ENCODE measurements at regions not wholly inside any gene's neighbourhood (a gene's known extent, or its start where the extent isn't known, plus 50 kb on each side); places are given as distances from the start of the nearest gene placed in this dataset.
"Not testable (repeated sequence)": the region's sequence is repeated elsewhere in the genome, so short reads cannot be mapped to it uniquely, and the experiment has no call there.

GRCh38 chr15:44817797-44818196 is 81.5 kb downstream of the TRIM69 start:
- H3K4me3 ChIP-seq (ENCODE audit: low read length in 2 of 2); DNase-seq (ENCODE audit: low spot score); H2AK5ac ChIP-seq (ENCODE audit: low read depth, low read length); H4K8ac ChIP-seq (ENCODE audit: low read depth, low read length); H3K23ac ChIP-seq (ENCODE audit: low read depth, low read length, poor library complexity); H3K27me3 ChIP-seq (ENCODE audit: control insufficient read depth in 3 of 3, insufficient read depth in 3 of 3, low read depth in 1 of 3, low read length in 3 of 3); H3K36me3 ChIP-seq (replicated peaks in 1 of 2; ENCODE audit: control insufficient read depth in 2 of 2, insufficient read depth in 2 of 2, low read length in 2 of 2); H2AFZ ChIP-seq (ENCODE audit: low read length); H3K14ac ChIP-seq (ENCODE audit: low read length); H3K4me1 ChIP-seq (ENCODE audit: control insufficient read depth in 2 of 2, insufficient read depth in 1 of 2, low read depth in 1 of 2, low read length in 2 of 2); H3K9me3 ChIP-seq (replicated peaks in 1 of 2; ENCODE audit: control insufficient read depth in 2 of 2, insufficient read depth in 1 of 2, low read depth in 1 of 2, low read length in 2 of 2); H3K18ac ChIP-seq (ENCODE audit: low read length); H3K79me1 ChIP-seq (ENCODE audit: low read depth, low read length); H2BK15ac ChIP-seq (ENCODE audit: low read length); H3K4ac ChIP-seq (ENCODE audit: low read length); H2BK12ac ChIP-seq (ENCODE audit: low read length); H3K9ac ChIP-seq (ENCODE audit: low read depth, low read length, poor library complexity); H3K27ac ChIP-seq (replicated peaks; ENCODE audit: low read length); H4K91ac ChIP-seq (ENCODE audit: low read depth, low read length, poor library complexity); H3K4me2 ChIP-seq (ENCODE audit: insufficient read depth, low read length, poor library complexity, severe bottlenecking); H2BK5ac ChIP-seq (ENCODE audit: low read length); H2BK120ac ChIP-seq (ENCODE audit: low read depth, low read length): not testable (repeated sequence)
- WGBS, 2 donors (ENCODE audit: extremely low coverage in 2 of 2, insufficient read length in 2 of 2, insufficient replicate concordance in 1 of 2): no CpG with 5 or more reads among the region's 9 CpGs

- not testable (repeated sequence) for H3K14ac ChIP-seq (ENCODE audit: low read length); H3K27ac ChIP-seq (replicated peaks; ENCODE audit: low read length); H2BK12ac ChIP-seq (ENCODE audit: low read length); H3K36me3 ChIP-seq (replicated peaks in 1 of 2; ENCODE audit: control insufficient read depth in 2 of 2, insufficient read depth in 2 of 2, low read length in 2 of 2); H3K9me3 ChIP-seq (replicated peaks in 1 of 2; ENCODE audit: control insufficient read depth in 2 of 2, insufficient read depth in 1 of 2, low read depth in 1 of 2, low read length in 2 of 2); H2AK5ac ChIP-seq (ENCODE audit: low read depth, low read length); DNase-seq (ENCODE audit: low spot score); H3K4me3 ChIP-seq (ENCODE audit: low read length in 2 of 2); H3K23ac ChIP-seq (ENCODE audit: low read depth, low read length, poor library complexity); H3K4me2 ChIP-seq (ENCODE audit: insufficient read depth, low read length, poor library complexity, severe bottlenecking); H2BK5ac ChIP-seq (ENCODE audit: low read length); H2AFZ ChIP-seq (ENCODE audit: low read length); H3K9ac ChIP-seq (ENCODE audit: low read depth, low read length, poor library complexity); H3K4me1 ChIP-seq (ENCODE audit: control insufficient read depth in 2 of 2, insufficient read depth in 1 of 2, low read depth in 1 of 2, low read length in 2 of 2); H3K4ac ChIP-seq (ENCODE audit: low read length); H3K79me1 ChIP-seq (ENCODE audit: low read depth, low read length); H3K27me3 ChIP-seq (ENCODE audit: control insufficient read depth in 3 of 3, insufficient read depth in 3 of 3, low read depth in 1 of 3, low read length in 3 of 3); H2BK120ac ChIP-seq (ENCODE audit: low read depth, low read length); H2BK15ac ChIP-seq (ENCODE audit: low read length); H4K91ac ChIP-seq (ENCODE audit: low read depth, low read length, poor library complexity); H4K8ac ChIP-seq (ENCODE audit: low read depth, low read length)
- peak overlapping the region; percentile 17 for H3K18ac ChIP-seq (ENCODE audit: low read length)
- WGBS, 2 donors (ENCODE audit: extremely low coverage in 2 of 2, insufficient read length in 2 of 2, insufficient replicate concordance in 1 of 2): no CpG with 5 or more reads among the region's 9 CpGs
These were observed 83.1 kb downstream of the TRIM69 start for GRCh38 chr15:44819331-44819987.

GRCh38 chr15:44820535-44820934 is 84.2 kb downstream of the TRIM69 start:
- H2AK5ac ChIP-seq (ENCODE audit: low read depth, low read length); H3K4ac ChIP-seq (ENCODE audit: low read length); H3K9me3 ChIP-seq (replicated peaks in 1 of 2; ENCODE audit: control insufficient read depth in 2 of 2, insufficient read depth in 1 of 2, low read depth in 1 of 2, low read length in 2 of 2); H4K91ac ChIP-seq (ENCODE audit: low read depth, low read length, poor library complexity); H2BK12ac ChIP-seq (ENCODE audit: low read length); H3K79me1 ChIP-seq (ENCODE audit: low read depth, low read length); H3K4me1 ChIP-seq (ENCODE audit: control insufficient read depth in 2 of 2, insufficient read depth in 1 of 2, low read depth in 1 of 2, low read length in 2 of 2); H3K9ac ChIP-seq (ENCODE audit: low read depth, low read length, poor library complexity); H2BK120ac ChIP-seq (ENCODE audit: low read depth, low read length); H3K23ac ChIP-seq (ENCODE audit: low read depth, low read length, poor library complexity); H3K27me3 ChIP-seq (ENCODE audit: control insufficient read depth in 3 of 3, insufficient read depth in 3 of 3, low read depth in 1 of 3, low read length in 3 of 3); H3K4me2 ChIP-seq (ENCODE audit: insufficient read depth, low read length, poor library complexity, severe bottlenecking); H3K27ac ChIP-seq (replicated peaks; ENCODE audit: low read length); H3K36me3 ChIP-seq (replicated peaks in 1 of 2; ENCODE audit: control insufficient read depth in 2 of 2, insufficient read depth in 2 of 2, low read length in 2 of 2); H3K4me3 ChIP-seq (ENCODE audit: low read length in 2 of 2); H3K18ac ChIP-seq (ENCODE audit: low read length); DNase-seq (ENCODE audit: low spot score); H2BK15ac ChIP-seq (ENCODE audit: low read length); H3K14ac ChIP-seq (ENCODE audit: low read length); H2AFZ ChIP-seq (ENCODE audit: low read length); H4K8ac ChIP-seq (ENCODE audit: low read depth, low read length); H2BK5ac ChIP-seq (ENCODE audit: low read length): not testable (repeated sequence)
- no CpG with 5 or more reads among the region's 5 CpGs for WGBS, 2 donors (ENCODE audit: extremely low coverage in 2 of 2, insufficient read length in 2 of 2, insufficient replicate concordance in 1 of 2)

- H3K23ac ChIP-seq (ENCODE audit: low read depth, low read length, poor library complexity); H4K91ac ChIP-seq (ENCODE audit: low read depth, low read length, poor library complexity); H2BK5ac ChIP-seq (ENCODE audit: low read length); H2AK5ac ChIP-seq (ENCODE audit: low read depth, low read length); H2BK12ac ChIP-seq (ENCODE audit: low read length); H3K4me1 ChIP-seq (ENCODE audit: control insufficient read depth in 2 of 2, insufficient read depth in 1 of 2, low read depth in 1 of 2, low read length in 2 of 2); H3K79me1 ChIP-seq (ENCODE audit: low read depth, low read length); H3K4ac ChIP-seq (ENCODE audit: low read length); H3K9ac ChIP-seq (ENCODE audit: low read depth, low read length, poor library complexity); H2BK15ac ChIP-seq (ENCODE audit: low read length); H3K4me2 ChIP-seq (ENCODE audit: insufficient read depth, low read length, poor library complexity, severe bottlenecking); H3K36me3 ChIP-seq (replicated peaks in 1 of 2; ENCODE audit: control insufficient read depth in 2 of 2, insufficient read depth in 2 of 2, low read length in 2 of 2); H3K14ac ChIP-seq (ENCODE audit: low read length); H3K18ac ChIP-seq (ENCODE audit: low read length); DNase-seq (ENCODE audit: low spot score); H2AFZ ChIP-seq (ENCODE audit: low read length); H3K4me3 ChIP-seq (ENCODE audit: low read length in 2 of 2); H4K8ac ChIP-seq (ENCODE audit: low read depth, low read length); H3K27me3 ChIP-seq (ENCODE audit: control insufficient read depth in 3 of 3, insufficient read depth in 3 of 3, low read depth in 1 of 3, low read length in 3 of 3); H3K9me3 ChIP-seq (replicated peaks in 1 of 2; ENCODE audit: control insufficient read depth in 2 of 2, insufficient read depth in 1 of 2, low read depth in 1 of 2, low read length in 2 of 2); H2BK120ac ChIP-seq (ENCODE audit: low read depth, low read length); H3K27ac ChIP-seq (replicated peaks; ENCODE audit: low read length): not testable (repeated sequence)
- WGBS, 2 donors (ENCODE audit: extremely low coverage in 2 of 2, insufficient read length in 2 of 2, insufficient replicate concordance in 1 of 2): no CpG with 5 or more reads among the region's 5 CpGs
These were observed 84.6 kb downstream of the TRIM69 start for GRCh38 chr15:44820967-44821366.

Measured in neuronal stem cell (in vitro differentiated cells).